ENCODE measurements at regions not wholly inside any gene's neighbourhood (a gene's known extent, or its start where the extent isn't known, plus 50 kb on each side); places are given as distances from the start of the nearest gene placed in this dataset.

- H3K4me3 ChIP-seq (ENCODE audit: low read depth, low read length): no peak overlapping the region
- TF ChIP-seq, protein P1, sequence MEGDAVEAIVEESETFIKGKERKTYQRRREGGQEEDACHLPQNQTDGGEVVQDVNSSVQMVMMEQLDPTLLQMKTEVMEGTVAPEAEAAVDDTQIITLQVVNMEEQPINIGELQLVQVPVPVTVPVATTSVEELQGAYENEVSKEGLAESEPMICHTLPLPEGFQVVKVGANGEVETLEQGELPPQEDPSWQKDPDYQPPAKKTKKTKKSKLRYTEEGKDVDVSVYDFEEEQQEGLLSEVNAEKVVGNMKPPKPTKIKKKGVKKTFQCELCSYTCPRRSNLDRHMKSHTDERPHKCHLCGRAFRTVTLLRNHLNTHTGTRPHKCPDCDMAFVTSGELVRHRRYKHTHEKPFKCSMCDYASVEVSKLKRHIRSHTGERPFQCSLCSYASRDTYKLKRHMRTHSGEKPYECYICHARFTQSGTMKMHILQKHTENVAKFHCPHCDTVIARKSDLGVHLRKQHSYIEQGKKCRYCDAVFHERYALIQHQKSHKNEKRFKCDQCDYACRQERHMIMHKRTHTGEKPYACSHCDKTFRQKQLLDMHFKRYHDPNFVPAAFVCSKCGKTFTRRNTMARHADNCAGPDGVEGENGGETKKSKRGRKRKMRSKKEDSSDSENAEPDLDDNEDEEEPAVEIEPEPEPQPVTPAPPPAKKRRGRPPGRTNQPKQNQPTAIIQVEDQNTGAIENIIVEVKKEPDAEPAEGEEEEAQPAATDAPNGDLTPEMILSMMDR (IDR thresholded peaks at IDR 0.05; ENCODE audit: low read depth, low read length): no peak
These were observed 1154.7 kb upstream of the FLRT2 start for GRCh38 chr14:84375235-84375634.

- TF ChIP-seq, protein P1 (IDR thresholded peaks at IDR 0.05; ENCODE audit: low read depth, low read length): no peak
These were observed 1139.9 kb upstream of the FLRT2 start for GRCh38 chr14:84390010-84390409.

GRCh38 chr14:84397631-84398030 lies 1132.3 kb upstream of the FLRT2 start:
- no peak overlapping the region for H3K4me3 ChIP-seq (ENCODE audit: low read depth, low read length)
- TF ChIP-seq, protein P1 (IDR thresholded peaks at IDR 0.05; ENCODE audit: low read depth, low read length): no peak

More at GRCh38 chr14:84390010-84390409, 1139.9 kb upstream of the FLRT2 start:
- H3K4me3 ChIP-seq (ENCODE audit: low read depth, low read length): no peak overlapping the region

DNA sequence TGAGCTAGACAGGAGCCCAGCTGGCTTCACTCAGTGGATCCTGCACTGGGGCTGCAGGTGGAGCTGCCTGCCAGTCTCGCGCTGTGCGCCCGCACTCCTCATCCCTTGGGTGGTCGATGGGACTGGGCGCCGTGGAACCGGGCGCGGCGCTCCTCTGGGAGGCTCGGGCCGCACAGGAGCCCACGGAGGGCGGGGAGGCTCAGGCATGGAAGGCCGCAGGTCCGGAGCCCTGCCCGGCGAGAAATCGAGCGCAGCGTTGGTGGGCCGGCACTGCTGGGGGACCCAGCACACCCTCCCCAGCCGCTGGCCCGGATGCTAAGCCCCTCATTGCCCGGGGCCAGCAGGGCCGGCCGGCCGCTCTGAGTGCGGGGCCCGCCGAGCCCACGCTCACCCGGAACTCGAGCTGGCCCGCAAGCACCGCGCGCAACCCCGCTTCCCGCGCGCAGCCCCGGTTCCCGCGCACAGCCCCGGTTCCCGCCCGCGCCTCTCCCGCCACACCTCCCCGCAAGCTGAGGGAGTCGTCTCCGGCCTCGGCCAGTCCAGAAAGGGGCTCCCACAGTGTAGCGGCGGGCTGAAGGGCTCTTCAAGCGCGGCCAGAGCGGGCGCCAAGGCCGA lies 1130.5 kb upstream of the FLRT2 start:
- TF ChIP-seq, protein P1 (IDR thresholded peaks at IDR 0.05; ENCODE audit: low read depth, low read length): no peak
- H3K4me3 ChIP-seq (ENCODE audit: low read depth, low read length): no peak overlapping the region

GRCh38 chr14:84401631-84402030 lies 1128.3 kb upstream of the FLRT2 start:
- TF ChIP-seq, protein P1 (IDR thresholded peaks at IDR 0.05; ENCODE audit: low read depth, low read length): no peak
- no peak overlapping the region for H3K4me3 ChIP-seq (ENCODE audit: low read depth, low read length)

- no peak overlapping the region for H3K4me3 ChIP-seq (ENCODE audit: low read depth, low read length)
- TF ChIP-seq, protein P1 (IDR thresholded peaks at IDR 0.05; ENCODE audit: low read depth, low read length): no peak
These were observed 1126.4 kb upstream of the FLRT2 start for GRCh38 chr14:84403585-84403984.

- H3K4me3 ChIP-seq (ENCODE audit: low read depth, low read length): no peak overlapping the region
- TF ChIP-seq, protein P1 (IDR thresholded peaks at IDR 0.05; ENCODE audit: low read depth, low read length): no peak
These were observed 1125.7 kb upstream of the FLRT2 start for GRCh38 chr14:84404246-84404645.

All from WI38 (cell line).